Naive B cell (primary cell): ENCODE measurements at regions not wholly inside any gene's neighbourhood (a gene's known extent, or its start where the extent isn't known, plus 50 kb on each side); places are given as distances from the start of the nearest gene placed in this dataset.

ENCODE experiments used
- ATAC-seq, 2 donors: fragments of 150-1000 bp; cut with Tn5 transposase; 2 replicates each; pipeline ENCODE4 v1.10.0; 2021; ENCODE audit warnings: low read depth in 2 of 2, mild to moderate bottlenecking in 2 of 2, moderate library complexity in 2 of 2
- DNase-seq: peaks from one replicate; pipeline ENCODE4 v3.0.0; 2022
- H3K27ac Mint-ChIP-seq, 6 donors: one replicate each; pipeline ENCODE4 v1.8.0; 2020 to 2022; ENCODE audit warnings: mild to moderate bottlenecking in 6 of 6, mixed read lengths in 6 of 6, moderate library complexity in 5 of 6, inconsistent platforms in 2 of 6
- H3K27me3 Mint-ChIP-seq, 3 donors: one replicate each; pipeline ENCODE4 v1.8.0; 2021 to 2022; ENCODE audit warnings: mixed read lengths in 3 of 3, mild to moderate bottlenecking in 1 of 3
- H3K36me3 Mint-ChIP-seq, 2 donors: one replicate each; pipeline ENCODE4 v1.8.0; 2020 to 2022; ENCODE audit warnings: mixed read lengths in 2 of 2, inconsistent platforms in 1 of 2, mild to moderate bottlenecking in 1 of 2
- H3K4me1 Mint-ChIP-seq, 3 donors: one replicate each; pipeline ENCODE4 v1.8.0; 2020 to 2022; ENCODE audit warnings: mixed read lengths in 3 of 3, inconsistent platforms in 1 of 3, mild to moderate bottlenecking in 1 of 3, moderate library complexity in 1 of 3
- H3K4me3 Mint-ChIP-seq, 8 donors: one replicate each; pipeline ENCODE4 v1.8.0; 2020 to 2022; ENCODE audit warnings: mild to moderate bottlenecking in 8 of 8, mixed read lengths in 8 of 8, moderate library complexity in 8 of 8, inconsistent platforms in 2 of 8
- H3K9me3 Mint-ChIP-seq, 7 donors: one replicate each; pipeline ENCODE4 v1.8.0; 2020 to 2022; ENCODE audit warnings: mixed read lengths in 7 of 7, mild to moderate bottlenecking in 5 of 7, inconsistent platforms in 2 of 7, moderate library complexity in 1 of 7

DNA sequence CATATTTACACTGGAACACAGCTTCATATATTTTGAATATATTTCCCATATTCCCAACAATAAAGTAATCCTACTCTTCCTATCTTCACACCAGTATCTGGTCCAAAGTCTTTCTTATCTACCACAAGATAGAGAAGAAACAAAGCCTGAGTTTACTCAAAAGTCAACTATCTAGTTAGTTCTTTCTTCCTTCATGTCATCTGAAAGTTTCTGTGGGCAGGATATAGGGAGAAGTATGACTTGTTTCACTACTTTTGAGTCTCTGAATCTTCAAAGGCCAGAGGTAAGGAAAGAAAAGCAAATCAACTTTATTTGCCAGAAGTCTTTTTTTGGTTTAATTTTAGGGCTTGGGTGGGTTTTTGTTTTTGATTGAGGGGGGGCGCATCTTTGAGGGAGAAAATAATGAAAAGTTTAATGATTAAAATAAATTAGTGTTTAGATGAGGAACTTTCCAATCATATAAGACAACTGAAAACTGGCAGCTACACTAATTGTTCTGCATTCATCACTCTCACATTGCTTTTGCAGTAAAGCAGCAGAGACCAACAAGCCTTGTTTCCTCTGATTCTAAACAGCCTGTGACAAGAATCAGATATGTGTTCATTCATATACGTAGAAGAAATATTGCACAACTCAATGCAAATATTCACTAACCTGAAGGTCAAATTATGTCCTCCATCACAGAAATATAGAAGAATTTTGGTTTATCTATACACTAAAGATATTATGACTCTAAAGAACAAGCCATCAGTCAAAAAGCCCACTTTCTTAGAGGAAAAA is 421.4 kb downstream of the SHQ1 start:
- ATAC-seq (no peak), DNase-seq (no peak)
- Mint-ChIP-seq H3K4me3 (peak overlapping the region in 7 of 8 donors; percentile 36 to 90 (median 73)), H3K9me3 (peaks cover 0 to 19% (median 9%) of the 10 kb centered on the region in 7 donors), H3K4me1 (peaks cover 45 to 78% (median 76%) of the 10 kb centered on the region in 3 donors), H3K27me3 (no peaks in the 10 kb centered on the region), H3K36me3 (peaks cover 8 to 13% of the 10 kb centered on the region in 2 donors), H3K27ac (peak overlapping the region in 5 of 6 donors; percentile 20 to 87 (median 76))

DNA sequence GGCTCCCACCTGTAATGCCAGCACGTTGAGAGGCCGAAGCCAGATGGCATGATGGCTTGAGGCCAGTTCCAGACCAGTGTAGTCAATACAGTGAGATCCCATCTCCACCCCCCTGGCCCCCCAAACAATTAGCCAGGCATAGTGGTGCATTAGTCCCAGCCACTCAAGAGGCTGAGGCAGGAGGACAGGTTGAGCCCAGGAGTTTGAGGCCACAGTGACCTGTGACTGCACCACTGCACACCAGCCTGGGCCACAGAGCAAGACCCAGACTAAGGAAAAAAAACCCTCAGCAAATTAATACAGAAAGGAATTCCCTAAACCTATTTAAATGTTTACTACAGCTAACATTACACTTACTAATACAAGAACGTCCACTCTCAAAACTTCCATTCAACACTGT is 424.6 kb downstream of the SHQ1 start:
- ATAC-seq (no peak), DNase-seq (no peak)
- H3K36me3 Mint-ChIP-seq = peaks cover 11 to 24% of the 10 kb centered on the region in 2 donors
- peaks cover 0 to 34% (median 19%) of the 10 kb centered on the region in 7 donors for H3K9me3 Mint-ChIP-seq
- peak overlapping the region in 2 of 6 donors; percentile 69 to 82 for H3K27ac Mint-ChIP-seq
- H3K4me1 Mint-ChIP-seq = peaks cover 42 to 72% (median 68%) of the 10 kb centered on the region in 3 donors
- H3K27me3 Mint-ChIP-seq = no peaks in the 10 kb centered on the region
- H3K4me3 Mint-ChIP-seq = no peak overlapping the region

DNA sequence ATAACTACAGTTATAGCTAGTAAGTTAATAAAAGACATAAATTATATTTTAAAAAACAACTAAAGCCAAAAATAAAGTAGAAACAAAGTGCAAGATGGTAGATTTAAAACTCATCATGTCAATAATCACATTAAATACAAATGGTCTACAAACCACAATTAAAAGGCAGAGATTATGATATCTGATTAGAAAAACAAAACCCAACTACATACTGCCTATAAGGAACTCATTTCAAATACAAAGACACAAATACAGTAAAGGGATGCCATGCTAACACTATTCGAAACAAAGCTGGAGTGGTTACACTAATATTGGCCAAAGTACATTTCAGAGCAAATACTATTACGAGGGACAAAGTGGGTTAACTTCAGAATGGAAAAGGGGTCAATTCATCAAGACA is 426.5 kb downstream of the SHQ1 start:
- H3K4me3 Mint-ChIP-seq = peak overlapping the region in 1 of 8 donors; percentile 63
- H3K4me1 Mint-ChIP-seq = peaks cover 34 to 67% (median 57%) of the 10 kb centered on the region in 3 donors
- DNase-seq (no peak), ATAC-seq (no peak)
- peaks cover 0 to 34% (median 19%) of the 10 kb centered on the region in 7 donors for H3K9me3 Mint-ChIP-seq
- H3K27me3 Mint-ChIP-seq = no peaks in the 10 kb centered on the region
- H3K27ac Mint-ChIP-seq = peak overlapping the region in 3 of 6 donors; percentile 20 to 64 (median 26)
- peaks cover 11 to 24% of the 10 kb centered on the region in 2 donors for H3K36me3 Mint-ChIP-seq

DNA sequence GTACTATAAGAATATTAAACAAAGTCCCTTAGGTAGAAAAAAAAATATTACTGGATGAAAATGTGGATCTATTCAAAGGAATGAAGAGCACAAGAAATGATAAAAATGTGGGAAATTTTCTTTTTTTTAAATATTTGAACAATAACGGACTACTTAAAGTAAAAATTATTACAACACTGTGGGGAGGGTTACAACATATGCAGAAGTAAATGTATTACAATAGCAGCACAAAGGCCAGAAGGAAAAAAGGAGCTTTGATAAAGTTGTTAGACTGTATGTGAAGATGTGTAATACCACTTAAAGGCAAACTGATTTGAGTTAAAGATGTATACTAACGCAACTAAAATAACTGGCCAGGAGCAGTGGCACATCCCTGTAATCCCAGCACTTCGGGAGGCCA is 427.1 kb downstream of the SHQ1 start:
- peak overlapping the region in 1 of 6 donors; percentile 16 for H3K27ac Mint-ChIP-seq
- no peak for ATAC-seq
- DNase-seq = no peak
- H3K27me3 Mint-ChIP-seq = no peaks in the 10 kb centered on the region
- H3K4me3 Mint-ChIP-seq = no peak overlapping the region
- peaks cover 0 to 34% (median 19%) of the 10 kb centered on the region in 7 donors for H3K9me3 Mint-ChIP-seq
- peaks cover 11 to 24% of the 10 kb centered on the region in 2 donors for H3K36me3 Mint-ChIP-seq
- peaks cover 27 to 67% (median 57%) of the 10 kb centered on the region in 3 donors for H3K4me1 Mint-ChIP-seq

DNA sequence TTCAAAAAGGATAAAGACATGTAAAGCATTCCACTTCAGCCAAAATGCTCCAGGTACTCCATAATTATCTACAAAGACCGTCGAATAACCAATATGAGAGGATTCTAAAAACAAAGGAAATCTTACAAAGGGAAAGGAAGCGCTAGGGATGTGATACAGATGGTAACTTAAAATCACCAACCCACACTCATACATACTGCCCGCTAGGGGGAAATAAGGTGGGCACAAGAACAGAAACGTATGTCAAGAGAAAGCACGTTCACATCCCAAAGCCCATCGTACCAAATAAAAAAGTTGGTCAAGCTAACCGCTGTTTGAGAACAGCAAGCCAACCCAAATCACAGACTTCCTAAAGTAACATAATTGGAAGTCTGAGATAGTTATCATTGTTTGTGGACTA is 429.4 kb downstream of the SHQ1 start:
- Mint-ChIP-seq H3K27ac (peak overlapping the region in 1 of 6 donors; percentile 14), H3K4me3 (peak overlapping the region in 2 of 8 donors; percentile 1 to 45), H3K9me3 (peaks cover 0 to 34% (median 19%) of the 10 kb centered on the region in 7 donors), H3K36me3 (peaks cover 18 to 24% of the 10 kb centered on the region in 2 donors), H3K27me3 (no peaks in the 10 kb centered on the region), H3K4me1 (peaks cover 32 to 56% (median 55%) of the 10 kb centered on the region in 3 donors)
- no peak for ATAC-seq
- no peak for DNase-seq

DNA sequence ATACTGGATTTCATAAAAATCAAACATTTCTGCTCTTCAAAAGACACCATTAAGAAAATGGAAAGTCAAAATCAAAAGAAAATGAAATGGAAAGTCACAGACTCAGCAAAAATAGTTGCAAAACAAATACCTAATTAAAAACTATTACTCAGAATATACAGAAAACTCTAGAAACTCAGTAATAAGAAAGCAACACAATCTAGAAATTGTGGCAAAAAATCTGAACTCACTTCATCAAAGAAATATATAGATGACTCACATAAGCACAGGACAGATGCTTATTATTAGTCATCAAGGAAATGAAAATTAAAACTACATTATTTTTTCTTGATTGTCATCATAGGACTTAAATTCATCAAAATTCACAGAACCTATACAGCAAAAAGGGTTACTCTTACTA is 430.0 kb downstream of the SHQ1 start:
- no peak overlapping the region for H3K4me3 Mint-ChIP-seq
- H3K4me1 Mint-ChIP-seq = peaks cover 31 to 56% (median 53%) of the 10 kb centered on the region in 3 donors
- no peak for ATAC-seq

DNA sequence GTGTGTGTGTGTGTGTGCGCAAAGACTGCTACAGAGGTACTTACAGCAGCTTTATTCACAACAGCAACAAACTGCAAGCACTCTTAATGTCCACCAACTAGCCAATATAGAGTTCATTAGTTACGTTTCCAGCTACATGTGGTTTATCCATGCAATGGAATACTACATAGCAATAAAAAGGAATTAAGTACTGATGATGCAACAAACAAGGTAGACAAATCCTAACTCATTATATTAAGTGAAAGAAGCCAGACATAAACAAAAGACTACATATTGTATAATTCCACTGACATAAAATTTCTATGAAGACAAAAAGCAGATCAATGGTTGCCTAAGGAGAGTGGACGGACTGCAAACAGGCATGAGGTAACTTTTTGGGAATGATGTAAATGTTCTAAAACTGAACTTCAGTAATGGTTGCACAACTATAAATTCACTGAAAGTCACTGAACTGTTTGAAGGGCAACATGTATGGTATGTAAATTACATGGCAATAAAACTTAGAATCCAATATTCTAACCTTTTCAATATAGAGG is 433.7 kb downstream of the SHQ1 start:
- H3K27me3 Mint-ChIP-seq = no peaks in the 10 kb centered on the region
- no peak for ATAC-seq
- peaks cover 0 to 7% of the 10 kb centered on the region in 2 donors for H3K36me3 Mint-ChIP-seq
- DNase-seq = no peak
- H3K27ac Mint-ChIP-seq = no peak overlapping the region
- peaks cover 0 to 2% (median 0%) of the 10 kb centered on the region in 7 donors for H3K9me3 Mint-ChIP-seq
- H3K4me3 Mint-ChIP-seq = peak overlapping the region in 1 of 8 donors; percentile 20
- peaks cover 53 to 73% (median 72%) of the 10 kb centered on the region in 3 donors for H3K4me1 Mint-ChIP-seq

More for the DNA sequence above, 430.0 kb downstream of the SHQ1 start:
- Mint-ChIP-seq H3K27ac (no peak overlapping the region), H3K36me3 (peaks cover 18 to 19% of the 10 kb centered on the region in 2 donors), H3K9me3 (peaks cover 0 to 27% (median 19%) of the 10 kb centered on the region in 7 donors), H3K27me3 (no peaks in the 10 kb centered on the region)
- DNase-seq = no peak

DNA sequence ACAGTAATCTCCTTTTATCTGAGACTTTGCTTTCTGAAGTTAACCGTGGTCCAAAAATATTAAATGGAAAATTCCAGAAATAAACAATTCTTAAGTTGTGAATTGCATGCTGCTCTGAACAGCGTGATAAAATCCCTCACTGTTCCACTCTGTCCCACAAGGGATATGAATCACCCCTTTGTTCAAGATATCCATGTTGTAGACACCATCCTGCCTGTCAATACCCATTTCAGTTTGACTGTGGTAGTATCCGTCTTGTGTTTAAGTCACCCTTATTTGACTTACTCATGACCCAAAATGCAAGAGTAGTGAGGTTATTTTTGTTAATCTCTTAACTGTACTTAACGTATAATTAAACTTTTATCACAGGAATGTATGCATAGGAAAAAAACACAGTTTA is 435.0 kb downstream of the SHQ1 start:
- Mint-ChIP-seq H3K27me3 (no peaks in the 10 kb centered on the region), H3K27ac (peak overlapping the region in 1 of 6 donors; percentile 76), H3K36me3 (peaks cover 0 to 7% of the 10 kb centered on the region in 2 donors), H3K4me1 (peaks cover 53 to 74% (median 73%) of the 10 kb centered on the region in 3 donors), H3K9me3 (no peaks in the 10 kb centered on the region), H3K4me3 (no peak overlapping the region)
- ATAC-seq (no peak), DNase-seq (no peak)

DNA sequence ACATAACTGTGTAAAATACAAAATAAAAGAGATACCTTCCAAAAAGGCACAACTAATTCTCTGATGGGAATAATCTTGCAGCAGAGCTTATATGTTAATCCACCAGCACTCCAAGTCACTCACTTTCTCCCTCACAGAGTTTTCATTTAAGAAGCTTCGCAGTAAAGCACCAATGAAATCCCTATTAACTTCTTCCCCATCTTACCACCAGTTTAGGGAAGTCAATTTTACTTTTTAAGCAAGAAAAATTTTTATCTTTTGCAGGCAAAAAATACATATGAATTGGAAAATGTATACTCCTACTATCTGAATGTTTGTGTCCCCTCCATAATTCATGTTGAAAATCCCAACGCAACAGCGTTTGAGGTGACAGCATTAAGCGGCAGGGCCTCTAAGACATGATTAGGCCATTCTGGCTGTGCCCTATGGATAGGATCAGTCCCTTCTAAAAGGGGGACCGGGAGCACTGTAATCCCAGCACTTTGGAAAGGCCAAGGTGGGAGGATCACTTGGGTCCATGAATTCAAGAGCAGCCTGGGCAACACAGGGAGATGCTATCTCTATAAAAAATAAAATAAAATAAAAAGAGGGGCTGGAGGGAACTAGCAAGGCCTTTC is 435.8 kb downstream of the SHQ1 start:
- H3K4me3 Mint-ChIP-seq = peak overlapping the region in 1 of 8 donors; percentile 43
- peak overlapping the region in 1 of 6 donors; percentile 41 for H3K27ac Mint-ChIP-seq
- DNase-seq (no peak), ATAC-seq (no peak)
- H3K9me3 Mint-ChIP-seq = no peaks in the 10 kb centered on the region
- peaks cover 0 to 7% of the 10 kb centered on the region in 2 donors for H3K36me3 Mint-ChIP-seq
- H3K27me3 Mint-ChIP-seq = no peaks in the 10 kb centered on the region
- peaks cover 59 to 82% (median 75%) of the 10 kb centered on the region in 3 donors for H3K4me1 Mint-ChIP-seq

DNA sequence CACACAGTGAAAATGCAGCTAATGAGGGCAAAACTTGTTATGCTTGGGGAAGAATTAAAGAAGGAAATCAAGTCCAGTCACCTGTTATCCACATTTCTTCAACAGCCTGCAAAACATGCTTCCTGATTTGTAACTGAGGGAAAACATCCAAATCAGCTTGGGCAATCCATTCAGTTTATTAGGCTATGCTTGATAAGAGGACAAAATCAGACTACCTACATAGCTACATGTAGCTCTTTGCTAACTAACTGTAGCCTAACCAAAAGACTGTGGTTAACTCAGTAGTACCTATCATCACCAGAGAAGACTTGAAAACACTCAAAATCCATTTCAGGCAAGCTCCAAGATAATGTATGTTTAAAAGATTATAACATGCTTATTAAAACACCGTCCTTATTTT is 436.4 kb downstream of the SHQ1 start:
- Mint-ChIP-seq H3K9me3 (no peaks in the 10 kb centered on the region), H3K36me3 (peaks cover 0 to 7% of the 10 kb centered on the region in 2 donors), H3K4me1 (peaks cover 65 to 88% (median 75%) of the 10 kb centered on the region in 3 donors), H3K27me3 (no peaks in the 10 kb centered on the region), H3K27ac (no peak overlapping the region), H3K4me3 (peak overlapping the region in 2 of 8 donors; percentile 2 to 29)
- ATAC-seq (no peak), DNase-seq (no peak)

DNA sequence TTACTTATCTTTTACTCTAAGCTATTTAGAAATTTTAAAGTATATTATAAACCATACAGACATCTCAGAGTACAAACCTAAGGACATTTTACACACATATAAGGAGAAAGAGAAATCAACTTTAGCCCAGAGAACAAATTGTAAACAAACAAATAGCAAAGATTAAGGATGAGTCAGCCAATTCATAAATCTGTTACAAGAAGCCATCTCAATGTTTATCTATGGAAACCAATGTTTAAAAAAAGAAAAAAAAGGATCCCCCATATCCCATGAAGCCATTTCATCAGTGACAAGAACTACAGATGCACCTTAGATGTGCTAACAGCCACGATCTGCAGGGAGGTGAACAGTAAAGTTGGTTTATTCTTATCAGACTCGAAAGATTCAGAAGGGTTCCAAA is 437.1 kb downstream of the SHQ1 start:
- DNase-seq (no peak), ATAC-seq (no peak)
- H3K4me3 Mint-ChIP-seq = peak overlapping the region in 1 of 8 donors; percentile 10
- H3K9me3 Mint-ChIP-seq = no peaks in the 10 kb centered on the region
- H3K36me3 Mint-ChIP-seq = peaks cover 0 to 7% of the 10 kb centered on the region in 2 donors
- H3K27me3 Mint-ChIP-seq = no peaks in the 10 kb centered on the region
- H3K27ac Mint-ChIP-seq = peak overlapping the region in 1 of 6 donors; percentile 17
- peaks cover 72 to 88% (median 75%) of the 10 kb centered on the region in 3 donors for H3K4me1 Mint-ChIP-seq

DNA sequence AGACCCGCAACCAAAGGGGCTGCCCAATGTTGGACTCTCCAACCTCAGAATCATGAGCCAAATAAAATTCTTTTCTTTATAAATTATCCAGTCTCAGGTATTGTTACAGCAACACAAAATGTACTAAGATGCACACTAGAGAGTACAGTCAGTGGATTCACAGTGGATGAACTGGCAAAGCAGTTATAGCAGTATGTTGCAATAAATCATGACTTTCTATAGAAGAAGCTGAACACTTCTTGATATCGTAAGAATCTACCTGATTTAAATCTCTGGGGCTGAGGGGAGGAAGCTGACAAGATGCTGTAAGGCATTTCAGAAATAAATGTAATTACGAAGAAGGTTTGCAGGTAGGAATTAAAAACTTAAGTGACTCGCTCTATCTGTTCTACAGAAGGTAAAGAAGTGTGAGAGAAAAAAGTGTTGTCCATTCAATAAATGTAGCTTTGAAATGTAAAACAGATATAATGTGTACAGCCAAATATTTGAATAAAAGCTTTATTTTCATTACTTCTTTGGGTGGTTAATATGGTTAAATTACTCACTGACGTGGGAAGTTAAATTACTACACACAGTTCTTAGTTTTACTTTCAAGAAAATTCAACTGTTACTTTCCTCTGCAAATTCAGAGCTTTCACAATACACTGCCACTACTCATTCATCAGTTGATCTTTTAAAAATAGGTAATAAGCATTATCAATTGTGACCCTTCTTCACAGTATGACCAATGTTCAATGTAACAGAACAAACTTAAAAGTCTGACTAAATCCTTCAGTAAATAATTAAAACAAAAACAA is 439.1 kb downstream of the SHQ1 start:
- Mint-ChIP-seq H3K4me3 (peak overlapping the region in 1 of 8 donors; percentile 5), H3K4me1 (peaks cover 76 to 90% (median 86%) of the 10 kb centered on the region in 3 donors), H3K27me3 (no peaks in the 10 kb centered on the region), H3K27ac (peak overlapping the region in 1 of 6 donors; percentile 1), H3K36me3 (no peaks in the 10 kb centered on the region), H3K9me3 (no peaks in the 10 kb centered on the region)
- no peak for DNase-seq
- ATAC-seq = no peak

DNA sequence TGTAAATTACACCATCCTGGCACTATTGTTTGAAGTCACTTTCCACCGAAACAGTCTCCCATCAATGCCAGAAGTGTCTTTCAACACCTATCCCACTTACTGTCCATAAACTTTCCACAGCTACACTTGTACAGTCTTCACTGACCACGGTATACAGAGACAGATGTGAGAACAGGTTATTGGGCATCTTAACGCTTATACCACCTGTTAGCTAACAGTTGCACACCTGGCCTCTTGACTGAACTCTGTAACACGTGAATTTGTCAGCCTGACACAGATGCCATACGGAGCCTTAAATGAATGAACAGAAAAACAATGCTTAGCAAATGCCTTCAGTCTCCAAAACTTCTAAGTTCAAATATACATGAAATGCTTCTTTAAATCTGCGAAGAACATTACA is 440.5 kb downstream of the SHQ1 start:
- no peaks in the 10 kb centered on the region for H3K36me3 Mint-ChIP-seq
- H3K4me1 Mint-ChIP-seq = peaks cover 74 to 93% (median 87%) of the 10 kb centered on the region in 3 donors
- DNase-seq = no peak
- no peaks in the 10 kb centered on the region for H3K9me3 Mint-ChIP-seq
- no peak overlapping the region for H3K4me3 Mint-ChIP-seq
- H3K27me3 Mint-ChIP-seq = no peaks in the 10 kb centered on the region
- ATAC-seq = no peak
- H3K27ac Mint-ChIP-seq = no peak overlapping the region
